ENCODE measurements at regions not wholly inside any gene's neighbourhood (a gene's known extent, or its start where the extent isn't known, plus 50 kb on each side); places are given as distances from the start of the nearest gene placed in this dataset. TPM values are rescaled to one million over a fixed set of nuclear protein-coding genes. Genes with fewer than 3 reads are reported as not detected.

- no peak for DNase-seq (ENCODE audit: low read depth)
- H3K4me3 ChIP-seq (ENCODE audit: low read depth, low read length) = no peak overlapping the region
- TF ChIP-seq CTCF (IDR thresholded peaks at IDR 0.05; ENCODE audit: insufficient read depth, low read depth, low read length) = no peak
These were observed 57.1 kb upstream of the TEX13D start for GRCh38 chrX:124275182-124275894.

DNA sequence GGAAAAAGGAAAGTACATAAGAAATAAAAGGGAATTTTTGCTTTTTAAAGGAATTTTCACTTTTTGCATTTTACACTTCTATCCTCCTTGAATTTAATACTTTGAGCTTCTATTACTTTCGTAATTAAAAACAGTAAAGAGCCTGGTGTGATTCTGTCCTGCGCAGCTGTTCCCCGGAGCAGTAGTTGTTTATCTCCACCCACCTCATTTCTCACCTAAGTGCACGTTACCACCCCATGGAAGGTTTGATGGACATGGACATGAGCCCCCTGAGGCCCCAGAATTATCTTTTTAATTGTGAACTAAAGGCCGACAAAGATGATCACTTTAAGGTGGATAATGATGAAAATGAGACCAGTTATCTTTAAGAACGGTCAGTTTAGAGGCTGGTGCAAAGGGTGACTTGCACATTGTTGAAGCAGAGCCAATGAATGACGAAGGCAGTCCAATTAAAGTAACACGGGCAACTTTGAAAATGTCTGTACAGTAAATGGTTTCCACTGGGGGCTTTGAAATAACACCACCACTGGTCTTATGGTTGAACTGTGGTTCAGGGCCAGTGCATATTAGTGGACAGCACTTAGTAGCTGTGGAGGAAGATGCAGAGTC, 52.1 kb upstream of the TEX13D start:
- H3K4me3 ChIP-seq (ENCODE audit: low read depth, low read length) = no peak overlapping the region
- no peak for TF ChIP-seq CTCF (IDR thresholded peaks at IDR 0.05; ENCODE audit: insufficient read depth, low read depth, low read length)
- no peak for DNase-seq (ENCODE audit: low read depth)

GRCh38 chrX:124282580-124282979, 49.9 kb upstream of the TEX13D start:
- no peak for TF ChIP-seq CTCF (IDR thresholded peaks at IDR 0.05; ENCODE audit: insufficient read depth, low read depth, low read length)
- DNase-seq (ENCODE audit: low read depth) = no peak
- H3K4me3 ChIP-seq (ENCODE audit: low read depth, low read length) = no peak overlapping the region

Small RNA genes lying in the stretch of these regions (small RNA-seq; reads per million reads assigned to genes)
- not detected for gene RF00561
